GM10266 (cell line): ENCODE measurements at regions not wholly inside any gene's neighbourhood (a gene's known extent, or its start where the extent isn't known, plus 50 kb on each side); places are given as distances from the start of the nearest gene placed in this dataset.
"Not testable (repeated sequence)": the region's sequence is repeated elsewhere in the genome, so short reads cannot be mapped to it uniquely, and the experiment has no call there.

ENCODE experiments used
- DNase-seq: peaks from one replicate; pipeline ENCODE4 v3.0.0; 2012; ENCODE audit errors: extremely low spot score
- TF ChIP-seq, protein P1 (sequence below): IDR thresholded peaks from 2 replicates; pipeline ENCODE4 v1.5.1; 2012; ENCODE audit warnings: mild to moderate bottlenecking, low read depth; ENCODE audit not compliant: control insufficient read depth, insufficient read depth; ENCODE audit errors: missing control alignments

DNA sequence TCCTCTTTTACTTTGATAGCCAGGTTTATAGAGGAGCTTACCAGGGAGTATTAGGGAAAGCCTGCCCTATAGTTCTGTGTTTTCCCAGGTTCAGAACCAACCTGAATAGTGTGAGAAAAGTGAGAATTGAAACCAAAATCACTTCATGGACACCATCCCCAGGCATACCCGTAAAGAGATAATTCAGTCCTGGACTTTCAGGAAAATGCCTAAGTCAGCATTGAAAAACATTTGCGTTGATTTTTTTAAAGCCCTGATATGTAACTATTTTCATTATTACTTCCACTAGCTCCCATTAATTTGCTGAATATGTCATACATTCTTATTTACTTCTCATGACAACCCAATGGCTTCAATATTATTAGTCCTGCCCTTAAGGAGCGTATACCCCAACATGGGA lies 77.4 kb upstream of the TCF21 start:
- no peak for DNase-seq
- TF ChIP-seq, protein P1, sequence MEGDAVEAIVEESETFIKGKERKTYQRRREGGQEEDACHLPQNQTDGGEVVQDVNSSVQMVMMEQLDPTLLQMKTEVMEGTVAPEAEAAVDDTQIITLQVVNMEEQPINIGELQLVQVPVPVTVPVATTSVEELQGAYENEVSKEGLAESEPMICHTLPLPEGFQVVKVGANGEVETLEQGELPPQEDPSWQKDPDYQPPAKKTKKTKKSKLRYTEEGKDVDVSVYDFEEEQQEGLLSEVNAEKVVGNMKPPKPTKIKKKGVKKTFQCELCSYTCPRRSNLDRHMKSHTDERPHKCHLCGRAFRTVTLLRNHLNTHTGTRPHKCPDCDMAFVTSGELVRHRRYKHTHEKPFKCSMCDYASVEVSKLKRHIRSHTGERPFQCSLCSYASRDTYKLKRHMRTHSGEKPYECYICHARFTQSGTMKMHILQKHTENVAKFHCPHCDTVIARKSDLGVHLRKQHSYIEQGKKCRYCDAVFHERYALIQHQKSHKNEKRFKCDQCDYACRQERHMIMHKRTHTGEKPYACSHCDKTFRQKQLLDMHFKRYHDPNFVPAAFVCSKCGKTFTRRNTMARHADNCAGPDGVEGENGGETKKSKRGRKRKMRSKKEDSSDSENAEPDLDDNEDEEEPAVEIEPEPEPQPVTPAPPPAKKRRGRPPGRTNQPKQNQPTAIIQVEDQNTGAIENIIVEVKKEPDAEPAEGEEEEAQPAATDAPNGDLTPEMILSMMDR = no peak

DNA sequence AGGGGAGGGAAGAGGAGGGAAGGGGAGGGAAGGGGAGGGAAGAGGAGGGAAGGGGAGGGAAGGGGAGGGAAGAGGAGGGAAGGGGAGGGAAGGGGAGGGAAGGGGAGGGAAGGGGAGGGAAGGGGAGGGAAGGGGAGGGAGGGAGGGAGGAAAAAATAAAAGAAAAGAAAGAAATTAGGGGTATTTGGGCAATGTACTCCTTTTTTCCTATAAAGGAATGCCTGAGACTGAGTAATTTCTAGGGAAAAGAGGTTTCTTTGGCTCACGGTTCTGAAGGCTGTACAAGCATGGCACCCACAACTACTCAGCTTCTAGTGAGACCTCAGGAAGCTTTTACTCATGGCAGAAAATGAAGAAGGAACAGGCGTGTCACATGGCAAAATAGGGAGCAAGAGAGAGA lies 76.5 kb upstream of the TCF21 start:
- not testable (repeated sequence) for DNase-seq

DNA sequence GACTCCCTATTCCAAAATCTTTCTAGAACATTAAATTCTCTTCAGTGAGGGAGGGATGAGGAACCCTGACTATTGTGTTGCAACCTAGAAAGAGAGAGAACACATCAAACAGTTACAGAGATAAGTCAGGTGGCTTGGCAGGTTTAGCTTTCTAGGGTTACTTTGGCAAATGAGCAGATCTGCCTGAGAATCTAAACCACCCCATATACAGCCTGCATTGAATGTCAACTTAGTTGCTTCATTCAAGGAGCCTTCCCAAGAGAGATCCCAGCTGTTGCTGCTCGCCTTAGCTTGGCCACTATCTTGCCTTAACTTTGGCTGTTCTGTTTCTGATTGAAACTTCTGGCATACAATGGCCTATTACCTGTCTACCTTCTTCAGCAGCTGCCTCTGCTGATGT lies 74.7 kb upstream of the TCF21 start:
- no peak for DNase-seq
- TF ChIP-seq, protein P1 = no peak

DNA sequence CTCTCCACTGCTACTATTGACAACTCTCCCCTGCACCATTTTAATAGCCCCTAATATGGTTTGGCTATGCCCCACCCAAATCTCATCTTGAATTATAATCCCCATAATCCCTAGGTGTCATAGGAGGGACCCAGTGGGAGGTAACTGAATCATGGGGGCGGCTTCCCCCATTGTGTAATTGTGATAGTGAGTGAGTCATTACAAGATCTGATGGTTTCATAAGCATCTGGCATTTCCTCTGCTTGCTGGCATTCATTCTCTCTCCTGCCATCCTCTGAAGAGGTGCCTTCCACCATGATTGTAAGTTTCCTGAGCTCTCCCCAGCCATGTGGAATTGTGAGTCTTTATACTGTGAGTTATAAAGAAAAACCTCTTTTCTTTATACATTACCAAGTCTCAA lies 74.1 kb upstream of the TCF21 start:
- TF ChIP-seq, protein P1 = no peak
- DNase-seq = no peak

DNA sequence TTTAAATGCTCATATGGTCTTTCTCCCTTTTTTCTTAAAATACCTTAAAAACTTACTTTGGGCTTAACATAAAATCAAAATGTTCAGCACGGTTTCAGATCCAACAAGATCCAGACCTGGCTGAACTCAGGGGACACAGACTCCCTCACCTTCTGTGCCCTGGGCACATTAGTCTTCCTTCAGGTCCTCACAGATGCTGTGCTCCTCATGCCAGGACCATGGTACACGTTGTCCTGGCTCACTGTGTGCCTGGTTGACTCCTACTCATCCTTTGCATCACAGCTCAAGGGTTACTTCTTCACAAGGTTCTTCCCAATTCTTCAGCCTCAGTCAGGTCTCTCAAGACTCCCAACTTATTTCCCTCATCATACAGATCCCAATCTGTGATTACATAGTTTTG lies 73.6 kb upstream of the TCF21 start:
- TF ChIP-seq, protein P1 = no peak
- no peak for DNase-seq

DNA sequence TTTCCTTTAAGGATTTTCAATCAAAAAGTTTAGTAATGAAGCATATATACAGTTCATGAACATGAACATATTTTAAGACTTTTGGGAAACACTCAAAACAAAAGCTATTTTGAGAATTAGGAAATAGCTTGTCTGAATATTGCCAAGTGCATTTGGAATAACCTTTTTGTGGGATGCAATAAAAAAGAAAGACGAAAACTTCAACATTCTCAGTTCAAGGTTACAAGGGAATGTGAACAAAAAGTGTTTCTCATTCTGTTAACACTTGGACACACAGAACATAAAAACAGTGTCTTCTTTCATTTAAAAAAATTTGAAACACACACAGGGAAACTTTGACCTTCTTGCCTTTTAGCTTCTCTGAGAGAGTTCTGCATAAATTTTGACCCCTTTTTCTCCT lies 72.7 kb upstream of the TCF21 start:
- TF ChIP-seq, protein P1 = no peak
- DNase-seq = no peak

DNA sequence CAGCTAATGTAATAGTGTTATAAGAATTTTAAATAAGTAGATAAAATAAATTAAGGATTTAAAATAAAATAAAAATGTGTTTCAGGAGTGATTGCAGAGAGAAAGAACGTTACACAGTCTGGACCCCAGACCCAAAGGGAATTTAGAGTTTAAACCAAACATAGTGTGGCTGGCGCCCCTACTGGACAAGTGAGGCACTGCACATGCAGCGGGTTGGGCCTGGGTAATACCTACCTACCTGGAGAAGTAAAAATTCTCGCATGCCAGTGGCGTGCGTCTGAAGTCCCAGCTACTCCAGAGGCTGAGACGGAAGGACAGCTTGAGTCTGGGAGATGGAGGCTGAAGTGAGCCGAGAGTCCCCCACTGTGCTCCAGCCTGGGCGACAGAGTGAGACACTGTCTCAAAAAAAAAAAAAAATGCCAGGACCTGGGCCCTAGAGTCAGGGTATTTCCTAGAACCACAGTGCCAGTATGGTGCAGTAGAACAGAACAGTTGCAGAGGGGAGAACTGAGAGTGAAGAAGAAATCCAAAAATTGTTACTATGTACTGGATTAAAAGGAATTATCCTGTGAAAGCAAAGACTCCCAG lies 71.4 kb upstream of the TCF21 start:
- TF ChIP-seq, protein P1 = peak; percentile 66
- peak; percentile 15 for DNase-seq

DNA sequence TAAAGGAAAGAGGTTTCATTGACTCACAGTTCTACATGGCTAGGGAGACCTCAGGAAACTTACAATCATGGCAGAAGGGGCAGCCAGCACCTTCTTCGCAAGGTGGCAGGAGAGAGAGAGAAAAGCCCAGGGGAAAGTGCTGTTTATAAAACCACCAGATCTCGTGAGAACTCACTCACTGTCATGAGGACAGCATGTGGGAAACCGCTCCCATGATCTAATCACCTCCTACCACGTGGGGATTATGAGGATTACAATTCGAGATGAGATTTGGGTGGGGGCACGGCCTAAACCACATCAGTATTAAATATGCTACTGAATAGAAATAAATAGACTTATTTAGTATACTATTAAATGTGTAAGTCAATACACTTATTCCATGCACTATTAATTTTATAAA lies 70.6 kb upstream of the TCF21 start:
- TF ChIP-seq, protein P1 = no peak

More for the DNA sequence above, 70.6 kb upstream of the TCF21 start:
- DNase-seq = no peak
